ENCODE measurements at regions not wholly inside any gene's neighbourhood (a gene's known extent, or its start where the extent isn't known, plus 50 kb on each side); places are given as distances from the start of the nearest gene placed in this dataset.

DNA sequence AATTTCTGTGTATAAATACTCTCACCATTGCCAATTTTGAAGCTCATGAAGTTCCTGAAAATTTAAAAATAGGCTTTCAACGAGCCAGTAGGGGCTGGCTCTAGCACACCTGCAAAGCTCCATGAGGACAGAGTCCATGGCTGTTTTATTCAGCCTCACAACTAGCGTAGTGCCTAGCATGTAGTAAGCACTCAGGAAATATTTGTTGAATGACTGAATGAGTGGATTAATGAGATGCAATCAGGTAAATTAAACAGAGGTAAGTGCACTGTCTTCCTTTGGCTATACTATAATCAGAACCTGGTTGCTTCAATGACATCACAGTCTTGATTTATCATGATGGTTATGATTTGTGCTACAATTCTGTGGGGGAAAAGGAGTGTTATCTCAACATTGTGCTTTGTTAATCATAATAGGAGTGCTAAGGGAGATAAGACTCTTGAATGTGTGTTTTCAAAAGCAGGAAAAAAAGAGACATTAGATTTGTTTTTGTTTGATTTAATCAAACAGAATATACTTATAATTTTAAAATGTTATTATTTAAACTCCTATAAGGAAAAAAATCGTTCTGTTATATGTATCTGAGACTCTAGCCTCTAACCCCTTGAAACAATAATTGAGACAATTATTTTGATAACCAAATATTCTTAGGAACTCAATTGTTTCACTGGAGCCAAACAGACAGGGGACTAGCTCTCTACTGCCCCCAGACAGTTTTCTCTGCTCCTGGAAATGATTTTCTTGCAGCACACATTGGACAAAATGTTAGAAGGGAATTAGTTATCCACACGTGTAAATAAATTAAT, 171.7 kb upstream of the ATP11B start:
- TF ChIP-seq POLR2A (IDR thresholded peaks at IDR 0.05; ENCODE audit: low read depth, low read length) (no peak), POLR2AphosphoS5 (IDR thresholded peaks at IDR 0.05; ENCODE audit: low read depth, low read length) (no peak), TAF1 (IDR thresholded peaks at IDR 0.05; ENCODE audit: borderline replicate concordance, low read depth, low read length) (no peak)

All from GM12892 (cell line).